Tibial nerve (tissue), 3 donors: ENCODE measurements at regions not wholly inside any gene's neighbourhood (a gene's known extent, or its start where the extent isn't known, plus 50 kb on each side); places are given as distances from the start of the nearest gene placed in this dataset.

Source experiments
- POLR2A ChIP-seq, 2 donors: fragments of 450-650 bp; IDR thresholded peaks; one replicate each; pipeline ENCODE4 v1.6.1; 2017; ENCODE audit warnings: antibody characterized with exemption in 2 of 2, mild to moderate bottlenecking in 2 of 2, moderate library complexity in 2 of 2
- TF ChIP-seq, protein P1 (sequence below), 5 experiments: fragments of 200-600 bp in 3 of 5; fragments of 450-650 bp in 2 of 5; sonication (generic) in 3 of 5; IDR thresholded peaks; one replicate each; pipeline ENCODE4 v1.5.1; 2016 to 2019; ENCODE audit warnings: antibody characterized with exemption in 5 of 5, mild to moderate bottlenecking in 3 of 5, moderate library complexity in 2 of 5

DNA sequence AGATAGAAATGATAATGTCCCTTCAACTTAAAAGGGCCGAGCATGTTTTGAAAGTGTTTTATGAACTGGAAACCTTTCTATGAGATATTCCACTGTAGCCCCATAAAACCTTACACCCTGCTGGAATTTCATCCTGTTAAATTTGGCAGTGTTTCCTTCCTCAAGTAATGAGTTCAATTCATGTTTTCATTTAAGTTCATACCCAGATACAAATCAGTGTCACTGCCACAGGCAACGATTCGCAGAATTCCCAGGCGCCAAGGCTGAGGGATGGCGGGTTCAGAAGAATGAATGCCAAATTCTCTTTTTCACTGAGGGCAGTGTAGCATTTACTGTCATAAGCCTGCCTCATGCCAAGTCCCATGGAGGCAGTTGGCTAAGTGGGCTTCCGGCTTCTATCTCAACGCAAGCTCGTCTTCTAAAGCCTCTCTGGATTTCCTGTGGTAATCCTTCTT, 511.8 kb upstream of the ID4 start:
- no peak for TF ChIP-seq POLR2A (IDR thresholded peaks at IDR 0.05)
- TF ChIP-seq, protein P1, sequence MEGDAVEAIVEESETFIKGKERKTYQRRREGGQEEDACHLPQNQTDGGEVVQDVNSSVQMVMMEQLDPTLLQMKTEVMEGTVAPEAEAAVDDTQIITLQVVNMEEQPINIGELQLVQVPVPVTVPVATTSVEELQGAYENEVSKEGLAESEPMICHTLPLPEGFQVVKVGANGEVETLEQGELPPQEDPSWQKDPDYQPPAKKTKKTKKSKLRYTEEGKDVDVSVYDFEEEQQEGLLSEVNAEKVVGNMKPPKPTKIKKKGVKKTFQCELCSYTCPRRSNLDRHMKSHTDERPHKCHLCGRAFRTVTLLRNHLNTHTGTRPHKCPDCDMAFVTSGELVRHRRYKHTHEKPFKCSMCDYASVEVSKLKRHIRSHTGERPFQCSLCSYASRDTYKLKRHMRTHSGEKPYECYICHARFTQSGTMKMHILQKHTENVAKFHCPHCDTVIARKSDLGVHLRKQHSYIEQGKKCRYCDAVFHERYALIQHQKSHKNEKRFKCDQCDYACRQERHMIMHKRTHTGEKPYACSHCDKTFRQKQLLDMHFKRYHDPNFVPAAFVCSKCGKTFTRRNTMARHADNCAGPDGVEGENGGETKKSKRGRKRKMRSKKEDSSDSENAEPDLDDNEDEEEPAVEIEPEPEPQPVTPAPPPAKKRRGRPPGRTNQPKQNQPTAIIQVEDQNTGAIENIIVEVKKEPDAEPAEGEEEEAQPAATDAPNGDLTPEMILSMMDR (IDR thresholded peaks at IDR 0.05): no peak
